ENCODE measurements at regions not wholly inside any gene's neighbourhood (a gene's known extent, or its start where the extent isn't known, plus 50 kb on each side); places are given as distances from the start of the nearest gene placed in this dataset.
"Not testable (repeated sequence)": the region's sequence is repeated elsewhere in the genome, so short reads cannot be mapped to it uniquely, and the experiment has no call there.

DNA sequence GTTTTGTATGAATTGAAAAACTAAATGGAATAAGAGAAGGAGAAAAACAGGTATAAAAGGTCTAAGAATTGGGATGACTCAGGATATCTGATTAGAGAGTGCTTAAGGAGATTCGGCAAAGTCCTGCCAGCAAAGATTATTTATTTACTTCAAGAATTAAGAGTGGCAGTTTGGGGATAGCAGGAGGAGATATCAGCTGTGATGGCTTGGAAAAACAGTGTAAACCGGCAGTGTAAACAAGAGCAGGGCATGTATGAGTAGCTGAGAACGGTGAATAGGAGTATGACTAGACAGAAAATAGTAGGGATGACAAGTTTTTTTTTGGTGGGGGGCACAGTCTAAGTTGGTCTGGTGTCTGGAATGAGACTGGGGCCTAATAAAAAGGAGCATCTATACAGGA lies 231.9 kb upstream of the DUSP10 start:
- H3K4me3 Mint-ChIP-seq; H3K9ac ChIP-seq (ENCODE audit: extremely low read depth, insufficient read length, low read length); H3K27me3 Mint-ChIP-seq (ENCODE audit: low read depth); H3K4ac ChIP-seq (ENCODE audit: low read depth, low read length); H3K18ac ChIP-seq (ENCODE audit: insufficient read length, low read depth, low read length); H3T11ph ChIP-seq (ENCODE audit: low read length); H3K79me2 ChIP-seq (ENCODE audit: insufficient read depth, low read length); H3K4me2 ChIP-seq (ENCODE audit: insufficient read depth, insufficient read length, low read length); H2BK12ac ChIP-seq (ENCODE audit: insufficient read length, low read depth, low read length); H3K36me3 Mint-ChIP-seq (ENCODE audit: insufficient read depth in 1 of 3, low read depth in 3 of 3); H3K14ac ChIP-seq (ENCODE audit: insufficient read depth, low read length); H4K91ac ChIP-seq (ENCODE audit: insufficient read length, low read depth, low read length); H4K8ac ChIP-seq (replicated peaks; ENCODE audit: insufficient read length, low read depth, low read length); H4K5ac ChIP-seq (ENCODE audit: insufficient read length, low read depth, low read length); H2BK15ac ChIP-seq (ENCODE audit: low read depth, low read length); H3K23me2 ChIP-seq (ENCODE audit: insufficient read length, low read depth, low read length, poor library complexity, severe bottlenecking); H2BK20ac ChIP-seq (ENCODE audit: low read depth, low read length, poor library complexity, severe bottlenecking); H2AK5ac ChIP-seq (ENCODE audit: insufficient read length, low read length); H3K79me1 ChIP-seq (ENCODE audit: insufficient read depth, low read depth, low read length, poor library complexity, severe bottlenecking); H3K56ac ChIP-seq (ENCODE audit: insufficient read length, low read depth, low read length); H3K4me1 ChIP-seq (ENCODE audit: insufficient read depth, low read length); H3K27ac ChIP-seq (ENCODE audit: insufficient read length, low read depth, low read length); DNase-seq; H4K20me1 ChIP-seq (ENCODE audit: control insufficient read depth, insufficient read depth, insufficient read length); H2BK5ac ChIP-seq (ENCODE audit: insufficient read length, low read length); H2AFZ ChIP-seq (ENCODE audit: low read length); H2BK120ac ChIP-seq (ENCODE audit: low read depth, low read length, poor library complexity, severe bottlenecking); H3K9me3 Mint-ChIP-seq; H3K27me3 ChIP-seq (ENCODE audit: insufficient read depth, low read length); H3K23ac ChIP-seq (ENCODE audit: insufficient read length, low read depth, low read length); H3K9me3 ChIP-seq (ENCODE audit: control insufficient read depth, low read depth, low read length): not testable (repeated sequence)
- Mint-ChIP-seq H3K4me1 (peaks cover 36 to 57% of the 10 kb centered on the region in 2 experiments), H3K27ac (peak overlapping the region in 2 of 3 experiments; percentile 38 to 94; a peak in 3 of 7 replicates)
- no CpG with 5 or more reads among the region's 3 CpGs for WGBS (ENCODE audit: extremely low coverage, insufficient read length, low lambda C conversion rate)
